PC-9 (cell line): ENCODE measurements at regions not wholly inside any gene's neighbourhood (a gene's known extent, or its start where the extent isn't known, plus 50 kb on each side); places are given as distances from the start of the nearest gene placed in this dataset.

Experiments
- BruUV-seq: library from RNA; stranded (reverse); fragments of 400-500 nt; replicated peaks from 2 replicates; lab custom pipeline; 2021; lab: Mats Ljungman, UMichigan
- CTCF ChIA-PET: fragments of 300-600 bp; sonication (Branson Sonifier 250); formaldehyde crosslinking; loops from one replicate; lab custom pipeline; 2022; ENCODE audit warnings: antibody characterized with exemption; lab: Charles Lee
- POLR2A ChIA-PET: fragments of 300-600 bp; sonication (Branson Sonifier 250); formaldehyde crosslinking; loops from one replicate; lab custom pipeline; 2022; ENCODE audit warnings: antibody characterized with exemption; ENCODE audit not compliant: unreplicated experiment; lab: Charles Lee
- DNase-seq, 2 experiments: peaks; one replicate each; pipeline versions ENCODE4 v3.0.0 to v3.0.0-alpha.2; 2015 to 2022; ENCODE audit warnings: mixed read lengths in 1 of 2
- H2AFZ ChIP-seq: fragments of 200-600 bp; sonication (generic); 2 replicates; pipeline ENCODE4 v1.8.1; 2017; ENCODE audit warnings: antibody characterized with exemption
- H3F3A ChIP-seq: fragments of 200-600 bp; sonication (generic); 2 replicates; pipeline ENCODE4 v1.8.1; 2017; ENCODE audit warnings: antibody characterized with exemption, mild to moderate bottlenecking, low read depth; ENCODE audit not compliant: insufficient read depth
- H3K27ac ChIP-seq: fragments of 200-600 bp; sonication (generic); 2 replicates; pipeline ENCODE4 v1.6.1; 2016; ENCODE audit warnings: mixed run types
- H3K27me3 ChIP-seq: fragments of 200-600 bp; sonication (generic); 2 replicates; pipeline ENCODE4 v1.6.1; 2016; ENCODE audit warnings: low read depth, mixed run types; ENCODE audit not compliant: insufficient read depth
- H3K36me3 ChIP-seq: fragments of 200-600 bp; sonication (generic); 2 replicates; pipeline ENCODE4 v1.6.1; 2016; ENCODE audit warnings: low read depth, mixed run types
- H3K4me1 ChIP-seq: fragments of 200-600 bp; sonication (generic); replicated peaks from 2 replicates; pipeline ENCODE4 v1.6.1; 2016; ENCODE audit warnings: mixed run types; ENCODE audit not compliant: insufficient read depth
- H3K4me2 ChIP-seq: fragments of 200-600 bp; sonication (generic); 2 replicates; pipeline ENCODE4 v1.6.1; 2017; ENCODE audit warnings: mixed run types
- H3K4me3 ChIP-seq: fragments of 200-600 bp; sonication (generic); 2 replicates; pipeline ENCODE4 v1.6.1; 2016; ENCODE audit warnings: mixed run types
- H3K79me2 ChIP-seq: fragments of 200-600 bp; sonication (generic); 2 replicates; pipeline ENCODE4 v1.6.1; 2017; ENCODE audit warnings: low read depth, mixed run types
- H3K9me2 ChIP-seq: fragments of 200-600 bp; sonication (generic); 2 replicates; pipeline ENCODE4 v1.8.1; 2017; ENCODE audit warnings: mild to moderate bottlenecking; ENCODE audit not compliant: insufficient read depth
- H3K9me3 ChIP-seq: fragments of 200-600 bp; sonication (generic); 2 replicates; pipeline ENCODE4 v1.8.1; 2016; ENCODE audit warnings: low read depth; ENCODE audit not compliant: insufficient read depth
- H4K20me1 ChIP-seq: fragments of 200-600 bp; sonication (generic); 2 replicates; pipeline ENCODE4 v1.8.1; 2017; ENCODE audit not compliant: insufficient read depth
- EZH2 ChIP-seq: fragments of 200-600 bp; sonication (generic); IDR thresholded peaks from 2 replicates; pipeline ENCODE4 v1.8.0; 2017; ENCODE audit warnings: antibody characterized with exemption, low read depth
- intact Hi-C: fragments of 100-400 bp; cut with micrococcal nuclease; formaldehyde crosslinking; loops from one replicate; pipeline ENCODE4 v1.10.0; 2022; ENCODE audit not compliant: unreplicated experiment
- TF ChIP-seq, protein P1 (sequence below): fragments of 200-600 bp; sonication (generic); conservative IDR thresholded peaks from 2 replicates; pipeline ENCODE4 v1.6.1; 2017; ENCODE audit warnings: mixed run types, antibody characterized with exemption, mild to moderate bottlenecking, moderate library complexity

DNA sequence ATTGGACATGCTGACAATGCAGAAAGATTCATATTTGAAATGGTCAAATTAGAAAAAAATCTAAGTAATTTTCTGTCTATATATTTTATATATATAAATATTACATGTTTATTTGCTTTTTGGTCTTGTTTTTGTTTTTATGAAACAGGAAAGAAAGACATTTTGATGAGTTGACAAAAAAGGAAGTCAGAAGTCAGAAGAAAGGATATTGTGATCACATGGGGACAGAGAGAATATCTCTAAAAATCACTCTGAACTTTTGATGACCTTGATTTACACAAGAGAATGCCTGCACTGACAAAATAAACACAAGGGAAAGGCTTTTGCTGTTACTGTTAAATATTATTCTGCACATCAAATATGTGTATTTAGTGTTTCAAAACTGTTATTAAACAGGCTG, 811.2 kb downstream of the SI start:
- ChIA-PET POLR2A (no interaction called here), CTCF (no interaction called here)
- no peaks in the 10 kb centered on the region for H3K79me2 ChIP-seq

DNA sequence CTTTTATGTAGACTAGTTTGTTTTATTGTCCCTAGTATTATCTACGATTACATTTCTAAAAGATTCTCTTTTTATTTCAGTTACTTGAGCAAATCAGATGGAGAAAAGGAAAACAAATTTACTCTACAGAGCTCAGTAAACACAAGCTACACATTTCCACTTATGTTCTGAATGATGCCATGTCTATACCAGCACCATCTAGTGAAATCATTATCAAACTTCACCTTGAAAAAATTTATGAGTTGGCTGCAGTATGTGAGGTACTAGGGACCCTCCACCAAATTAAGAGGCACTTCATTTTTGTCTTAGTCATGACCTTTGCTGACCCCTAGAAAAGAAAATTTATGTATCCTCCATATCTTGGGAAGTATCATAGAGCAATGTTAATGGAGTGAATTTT, 827.4 kb downstream of the SI start:
- CTCF ChIA-PET = no interaction called here
- no TSS peak for BruUV-seq

More for the DNA sequence above, 811.2 kb downstream of the SI start:
- H3K9me2 ChIP-seq = no peaks in the 10 kb centered on the region
- no peak overlapping the region for H3K4me2 ChIP-seq
- H3K27ac ChIP-seq = no peak overlapping the region
- no peaks in the 10 kb centered on the region for H3K27me3 ChIP-seq
- no peaks in the 10 kb centered on the region for H3F3A ChIP-seq
- intact Hi-C loops = no loop called here
- no peaks in the 10 kb centered on the region for H3K9me3 ChIP-seq
- DNase-seq = no peak
- H4K20me1 ChIP-seq = no peaks in the 10 kb centered on the region
- BruUV-seq = no TSS peak
- TF ChIP-seq, protein P1, sequence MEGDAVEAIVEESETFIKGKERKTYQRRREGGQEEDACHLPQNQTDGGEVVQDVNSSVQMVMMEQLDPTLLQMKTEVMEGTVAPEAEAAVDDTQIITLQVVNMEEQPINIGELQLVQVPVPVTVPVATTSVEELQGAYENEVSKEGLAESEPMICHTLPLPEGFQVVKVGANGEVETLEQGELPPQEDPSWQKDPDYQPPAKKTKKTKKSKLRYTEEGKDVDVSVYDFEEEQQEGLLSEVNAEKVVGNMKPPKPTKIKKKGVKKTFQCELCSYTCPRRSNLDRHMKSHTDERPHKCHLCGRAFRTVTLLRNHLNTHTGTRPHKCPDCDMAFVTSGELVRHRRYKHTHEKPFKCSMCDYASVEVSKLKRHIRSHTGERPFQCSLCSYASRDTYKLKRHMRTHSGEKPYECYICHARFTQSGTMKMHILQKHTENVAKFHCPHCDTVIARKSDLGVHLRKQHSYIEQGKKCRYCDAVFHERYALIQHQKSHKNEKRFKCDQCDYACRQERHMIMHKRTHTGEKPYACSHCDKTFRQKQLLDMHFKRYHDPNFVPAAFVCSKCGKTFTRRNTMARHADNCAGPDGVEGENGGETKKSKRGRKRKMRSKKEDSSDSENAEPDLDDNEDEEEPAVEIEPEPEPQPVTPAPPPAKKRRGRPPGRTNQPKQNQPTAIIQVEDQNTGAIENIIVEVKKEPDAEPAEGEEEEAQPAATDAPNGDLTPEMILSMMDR = no peak
- TF ChIP-seq EZH2 = no peak
- H3K4me3 ChIP-seq = no peak overlapping the region
- H3K36me3 ChIP-seq = no peaks in the 10 kb centered on the region
- no peaks in the 10 kb centered on the region for H3K4me1 ChIP-seq
- no peak overlapping the region for H2AFZ ChIP-seq

DNA sequence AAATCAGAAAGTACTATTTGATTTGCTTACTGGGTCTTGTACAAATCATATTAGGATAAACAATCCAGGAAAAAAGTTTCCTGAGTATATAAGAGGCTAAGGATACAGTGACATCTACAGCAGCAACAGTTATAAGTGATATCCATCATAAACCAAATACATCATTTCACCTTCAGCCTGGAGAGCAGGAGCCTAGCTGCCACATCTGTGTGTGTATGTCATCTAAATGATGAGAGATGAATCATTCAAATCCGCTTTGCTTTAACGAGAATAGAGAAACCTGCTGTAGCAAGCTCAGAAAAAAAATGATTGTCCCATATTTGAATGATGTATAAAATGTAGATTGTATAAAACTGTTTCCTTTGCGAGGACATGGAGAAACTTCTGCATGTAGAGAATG, 841.4 kb downstream of the SI start:
- BruUV-seq = no TSS peak
- Histone ChIP-seq H3K27me3 (no peaks in the 10 kb centered on the region), H3K36me3 (no peaks in the 10 kb centered on the region), H3K4me3 (no peak overlapping the region), H3K9me3 (no peaks in the 10 kb centered on the region), H3K79me2 (no peaks in the 10 kb centered on the region), H2AFZ (no peak overlapping the region), H3K9me2 (no peaks in the 10 kb centered on the region), H3F3A (no peaks in the 10 kb centered on the region), H4K20me1 (no peaks in the 10 kb centered on the region), H3K4me1 (no peaks in the 10 kb centered on the region), H3K27ac (no peak overlapping the region), H3K4me2 (no peak overlapping the region)
- intact Hi-C loops = no loop called here
- TF ChIP-seq EZH2 = no peak
- TF ChIP-seq, protein P1 = no peak
- no peak for DNase-seq
- CTCF ChIA-PET = no interaction called here
- POLR2A ChIA-PET = no interaction called here

More for the DNA sequence above, 827.4 kb downstream of the SI start:
- no peak for DNase-seq
- Histone ChIP-seq H3K4me1 (no peaks in the 10 kb centered on the region), H3K4me3 (no peak overlapping the region), H2AFZ (no peak overlapping the region), H3F3A (no peaks in the 10 kb centered on the region), H4K20me1 (no peaks in the 10 kb centered on the region), H3K27me3 (no peaks in the 10 kb centered on the region), H3K79me2 (no peaks in the 10 kb centered on the region), H3K27ac (no peak overlapping the region), H3K36me3 (no peaks in the 10 kb centered on the region), H3K9me2 (no peaks in the 10 kb centered on the region), H3K9me3 (no peaks in the 10 kb centered on the region), H3K4me2 (no peak overlapping the region)
- intact Hi-C loops = no loop called here
- TF ChIP-seq EZH2 = no peak
- TF ChIP-seq, protein P1 = no peak
- POLR2A ChIA-PET = no interaction called here
